Breast epithelium (tissue), 4 donors: ENCODE measurements at regions not wholly inside any gene's neighbourhood (a gene's known extent, or its start where the extent isn't known, plus 50 kb on each side); places are given as distances from the start of the nearest gene placed in this dataset.

Source experiments
- DNase-seq, 2 donors: peaks; one replicate each; pipeline ENCODE4 v3.0.0-alpha.2; 2019; ENCODE audit warnings: low spot score in 2 of 2
- H3K27ac ChIP-seq, 2 donors: fragments of 200-600 bp; sonication (generic) in 1 of 2; one replicate each; pipeline ENCODE4 v1.5.1; 2016 to 2019; ENCODE audit warnings: mild to moderate bottlenecking in 1 of 2
- H3K27me3 ChIP-seq, 2 donors: fragments of 200-600 bp; sonication (generic) in 1 of 2; one replicate each; pipeline versions ENCODE4 v1.5.1 to v1.6.0; 2017 to 2019; ENCODE audit warnings: control low read depth in 1 of 2, mild to moderate bottlenecking in 1 of 2
- H3K36me3 ChIP-seq: fragments of 200-600 bp; one replicate; pipeline ENCODE4 v1.5.1; 2019
- H3K4me1 ChIP-seq, 2 donors: fragments of 200-600 bp; sonication (generic); one replicate each; pipeline ENCODE4 v1.5.1; 2016 to 2019; ENCODE audit warnings: control low read depth in 1 of 2
- H3K4me3 ChIP-seq, 3 donors: fragments of 200-600 bp; sonication (generic); 1 replicate in 2 of 3; 2 replicates in 1 of 3; pipeline ENCODE4 v1.5.1; 2016 to 2019; ENCODE audit warnings: mild to moderate bottlenecking in 3 of 3, moderate library complexity in 2 of 3
- H3K9me3 ChIP-seq, 2 donors: fragments of 200-600 bp; sonication (generic) in 1 of 2; one replicate each; pipeline ENCODE4 v1.5.1; 2016 to 2019; ENCODE audit warnings: control low read depth in 1 of 2
- POLR2A ChIP-seq: fragments of 450-650 bp; IDR thresholded peaks from one replicate; pipeline ENCODE4 v1.6.1; 2016; ENCODE audit warnings: antibody characterized with exemption, mild to moderate bottlenecking, moderate library complexity
- POLR2AphosphoS5 ChIP-seq, 3 donors: sonication (generic); formaldehyde crosslinking; IDR thresholded peaks; one replicate each; pipeline ENCODE4 v1.6.1; 2017; ENCODE audit warnings: antibody characterized with exemption in 3 of 3
- intact Hi-C: fragments of 100-400 bp; cut with DNase I; formaldehyde crosslinking; loops from one replicate; pipeline ENCODE4 v1.15.1; 2023; ENCODE audit warnings: low total_unique reads
- TF ChIP-seq, protein P1 (sequence below), 3 donors: fragments of 450-650 bp; IDR thresholded peaks; one replicate each; pipeline ENCODE4 v1.5.1; 2016 to 2017; ENCODE audit warnings: antibody characterized with exemption in 3 of 3, mild to moderate bottlenecking in 3 of 3, moderate library complexity in 3 of 3

DNA sequence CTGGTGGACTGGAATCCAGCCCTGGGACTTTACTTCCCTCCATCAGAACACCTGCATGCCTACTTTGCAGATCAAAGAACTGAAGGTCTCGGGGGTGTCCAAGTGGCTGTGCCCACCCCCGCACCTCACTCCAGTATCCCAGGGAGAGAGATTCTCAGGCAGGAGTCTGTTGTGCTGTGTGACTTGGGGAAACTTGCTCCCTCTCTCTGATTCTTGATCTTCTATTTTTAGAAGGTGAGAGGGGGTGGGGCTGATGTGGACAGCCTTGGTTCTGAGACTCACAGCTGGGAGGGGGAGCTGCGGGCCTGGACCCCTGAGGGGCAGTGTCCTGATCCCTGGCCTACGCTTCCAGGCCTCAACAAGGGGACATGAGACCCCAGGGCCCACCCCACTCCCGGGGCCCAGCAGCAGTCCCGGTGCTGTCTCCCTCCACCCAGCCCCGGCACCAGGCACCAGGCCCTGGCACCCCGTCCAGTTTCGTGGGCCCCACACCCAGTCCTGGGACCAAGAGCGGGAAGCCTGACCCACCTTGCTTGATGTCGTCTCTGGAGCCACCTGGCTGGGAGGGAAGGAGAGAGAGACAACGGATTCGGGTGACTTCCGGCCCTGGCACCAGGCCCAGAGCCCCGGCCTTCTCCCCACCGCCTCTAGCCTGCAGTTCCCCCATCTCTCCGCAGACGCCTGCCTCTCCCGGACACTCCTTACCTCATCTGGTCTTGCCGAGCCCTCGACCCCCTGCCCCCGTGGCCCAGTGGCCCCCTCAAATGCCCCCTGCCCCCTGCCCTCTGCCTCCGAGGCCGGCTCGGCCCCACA is 74.0 kb upstream of the SPTLC1 start:
- Histone ChIP-seq H3K36me3 (no peaks in the 10 kb centered on the region), H3K4me1 (no peaks in the 10 kb centered on the region), H3K9me3 (no peaks in the 10 kb centered on the region), H3K4me3 (no peak overlapping the region), H3K27me3 (no peaks in the 10 kb centered on the region), H3K27ac (no peak overlapping the region)
- TF ChIP-seq POLR2AphosphoS5 (IDR thresholded peaks at IDR 0.05) (no peak), POLR2A (no peak)
- TF ChIP-seq, protein P1, sequence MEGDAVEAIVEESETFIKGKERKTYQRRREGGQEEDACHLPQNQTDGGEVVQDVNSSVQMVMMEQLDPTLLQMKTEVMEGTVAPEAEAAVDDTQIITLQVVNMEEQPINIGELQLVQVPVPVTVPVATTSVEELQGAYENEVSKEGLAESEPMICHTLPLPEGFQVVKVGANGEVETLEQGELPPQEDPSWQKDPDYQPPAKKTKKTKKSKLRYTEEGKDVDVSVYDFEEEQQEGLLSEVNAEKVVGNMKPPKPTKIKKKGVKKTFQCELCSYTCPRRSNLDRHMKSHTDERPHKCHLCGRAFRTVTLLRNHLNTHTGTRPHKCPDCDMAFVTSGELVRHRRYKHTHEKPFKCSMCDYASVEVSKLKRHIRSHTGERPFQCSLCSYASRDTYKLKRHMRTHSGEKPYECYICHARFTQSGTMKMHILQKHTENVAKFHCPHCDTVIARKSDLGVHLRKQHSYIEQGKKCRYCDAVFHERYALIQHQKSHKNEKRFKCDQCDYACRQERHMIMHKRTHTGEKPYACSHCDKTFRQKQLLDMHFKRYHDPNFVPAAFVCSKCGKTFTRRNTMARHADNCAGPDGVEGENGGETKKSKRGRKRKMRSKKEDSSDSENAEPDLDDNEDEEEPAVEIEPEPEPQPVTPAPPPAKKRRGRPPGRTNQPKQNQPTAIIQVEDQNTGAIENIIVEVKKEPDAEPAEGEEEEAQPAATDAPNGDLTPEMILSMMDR (IDR thresholded peaks at IDR 0.05), result no peak
- no peak for DNase-seq
- intact Hi-C loops, result no loop called here

DNA sequence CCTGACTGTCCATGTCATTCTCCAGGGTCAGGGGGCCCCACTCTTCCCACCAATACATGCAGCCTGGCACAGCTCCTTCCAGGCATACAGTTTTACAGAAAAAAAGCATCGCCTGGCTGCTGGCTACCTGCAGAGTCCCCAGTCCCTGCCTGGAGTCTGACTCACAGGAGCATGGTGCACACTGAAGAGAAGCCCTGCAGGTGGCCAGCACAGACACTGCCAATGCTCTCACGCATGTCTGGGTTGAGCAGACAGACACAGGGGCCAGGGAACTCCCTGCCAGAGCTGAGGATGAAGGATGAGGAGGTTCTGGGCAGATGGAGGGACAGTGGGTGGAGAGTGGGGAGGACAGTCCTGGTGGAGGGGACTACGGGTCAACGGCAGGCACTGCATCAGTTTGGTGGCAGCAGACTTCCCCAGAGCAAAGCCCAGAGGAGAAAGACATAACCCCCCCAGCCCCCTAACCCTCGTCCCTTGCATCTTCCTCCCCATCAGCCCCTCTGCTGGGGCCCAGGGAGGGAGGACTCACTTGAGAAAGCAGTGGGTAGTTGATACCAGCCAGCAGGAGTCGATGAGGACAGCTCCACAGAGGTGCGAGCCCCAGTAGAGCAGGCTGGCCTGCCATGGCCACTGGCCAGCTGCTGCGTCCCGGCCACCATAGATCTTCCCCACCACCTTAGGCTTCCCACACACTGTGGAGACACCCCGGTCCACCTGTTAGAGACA is 72.9 kb upstream of the SPTLC1 start:
- TF ChIP-seq, protein P1 (IDR thresholded peaks at IDR 0.05), result no peak
- no peak for TF ChIP-seq POLR2AphosphoS5 (IDR thresholded peaks at IDR 0.05)
- no peak for TF ChIP-seq POLR2A
- Histone ChIP-seq H3K4me3 (no peak overlapping the region), H3K9me3 (no peaks in the 10 kb centered on the region), H3K36me3 (no peaks in the 10 kb centered on the region), H3K27ac (no peak overlapping the region), H3K4me1 (no peaks in the 10 kb centered on the region), H3K27me3 (no peaks in the 10 kb centered on the region)
- no peak for DNase-seq
- intact Hi-C loops, result no loop called here

- TF ChIP-seq POLR2AphosphoS5 (IDR thresholded peaks at IDR 0.05), result no peak
- TF ChIP-seq, protein P1 (IDR thresholded peaks at IDR 0.05), result no peak
- no peak for TF ChIP-seq POLR2A
- no peak overlapping the region for H3K4me3 ChIP-seq
- H3K4me1 ChIP-seq, result no peaks in the 10 kb centered on the region
- intact Hi-C loops, result no loop called here
- no peak overlapping the region for H3K27ac ChIP-seq
- DNase-seq, result no peak
- H3K9me3 ChIP-seq, result no peaks in the 10 kb centered on the region
- no peaks in the 10 kb centered on the region for H3K27me3 ChIP-seq
- no peaks in the 10 kb centered on the region for H3K36me3 ChIP-seq
Observed at GRCh38 chr9:92187390-92187789, 72.2 kb upstream of the SPTLC1 start.

- Histone ChIP-seq H3K9me3 (peaks cover 0 to 4% of the 10 kb centered on the region in 2 donors), H3K4me3 (no peak overlapping the region), H3K27ac (no peak overlapping the region), H3K4me1 (no peaks in the 10 kb centered on the region), H3K36me3 (no peaks in the 10 kb centered on the region), H3K27me3 (no peaks in the 10 kb centered on the region)
- intact Hi-C loops, result no loop called here
- TF ChIP-seq POLR2A, result no peak
- TF ChIP-seq, protein P1 (IDR thresholded peaks at IDR 0.05), result no peak
- DNase-seq, result no peak
Observed at GRCh38 chr9:92186631-92187030, 71.4 kb upstream of the SPTLC1 start.

DNA sequence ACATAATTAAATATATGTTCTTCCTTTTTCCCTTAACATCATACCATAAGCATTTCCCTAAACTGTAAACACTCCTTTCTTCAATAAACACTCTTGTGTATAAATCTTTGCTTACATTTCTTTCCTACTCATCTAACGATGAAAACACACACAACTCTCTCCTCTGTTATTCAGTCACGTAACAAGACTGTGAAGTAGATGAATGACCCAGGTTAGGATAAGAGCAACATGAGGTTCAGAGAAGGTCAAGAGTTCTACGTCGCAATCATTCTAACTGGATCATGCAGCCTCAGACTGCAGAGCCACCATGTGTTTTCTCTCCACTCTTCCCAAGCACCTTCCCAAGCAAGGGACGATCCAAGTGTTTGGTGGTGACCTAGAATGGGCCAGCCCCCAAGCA is 70.5 kb upstream of the SPTLC1 start:
- intact Hi-C loops, result no loop called here
- Histone ChIP-seq H3K9me3 (peaks cover 0 to 7% of the 10 kb centered on the region in 2 donors), H3K4me3 (no peak overlapping the region), H3K36me3 (no peaks in the 10 kb centered on the region), H3K27me3 (no peaks in the 10 kb centered on the region), H3K4me1 (no peaks in the 10 kb centered on the region), H3K27ac (no peak overlapping the region)
- DNase-seq, result no peak
- TF ChIP-seq POLR2AphosphoS5 (IDR thresholded peaks at IDR 0.05) (no peak), POLR2A (no peak)
- TF ChIP-seq, protein P1 (IDR thresholded peaks at IDR 0.05), result no peak
